ENCODE measurements at regions not wholly inside any gene's neighbourhood (a gene's known extent, or its start where the extent isn't known, plus 50 kb on each side); places are given as distances from the start of the nearest gene placed in this dataset.

DNA sequence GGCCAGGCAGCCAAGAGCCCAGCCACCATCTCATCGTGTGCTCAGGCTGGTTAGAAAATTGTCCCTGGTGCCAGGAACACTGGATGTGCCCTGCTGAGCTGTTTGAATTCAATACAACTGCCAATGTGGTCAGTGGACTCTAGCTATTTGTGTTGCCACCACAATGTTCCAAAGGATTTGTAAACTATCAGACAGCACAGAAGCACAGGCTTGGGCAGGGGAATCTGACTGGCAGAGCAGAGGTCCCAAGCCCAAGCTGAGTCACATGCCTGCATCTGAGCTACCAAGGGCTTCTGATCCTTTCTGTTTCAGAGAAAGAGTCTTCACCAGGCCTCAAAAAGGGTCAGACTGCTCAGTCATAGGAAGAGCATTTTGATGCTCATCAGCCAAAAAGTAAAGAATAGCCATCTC, 232.1 kb upstream of the SEMA3C start:
- TF ChIP-seq FOXP2 (optimal IDR thresholded peaks at IDR 0.05; ENCODE audit: borderline replicate concordance, extremely low read depth, extremely low read length, insufficient read depth) = no peak
- TF ChIP-seq SIN3A (IDR thresholded peaks at IDR 0.05; ENCODE audit: borderline replicate concordance, insufficient read depth, low read length) = no peak
- no peak for TF ChIP-seq TAF1 (IDR thresholded peaks at IDR 0.05; ENCODE audit: borderline replicate concordance, insufficient read depth, low read length)
- TF ChIP-seq POLR2AphosphoS5 (IDR thresholded peaks at IDR 0.05; ENCODE audit: low read depth, low read length) = no peak
- TF ChIP-seq, protein P1, sequence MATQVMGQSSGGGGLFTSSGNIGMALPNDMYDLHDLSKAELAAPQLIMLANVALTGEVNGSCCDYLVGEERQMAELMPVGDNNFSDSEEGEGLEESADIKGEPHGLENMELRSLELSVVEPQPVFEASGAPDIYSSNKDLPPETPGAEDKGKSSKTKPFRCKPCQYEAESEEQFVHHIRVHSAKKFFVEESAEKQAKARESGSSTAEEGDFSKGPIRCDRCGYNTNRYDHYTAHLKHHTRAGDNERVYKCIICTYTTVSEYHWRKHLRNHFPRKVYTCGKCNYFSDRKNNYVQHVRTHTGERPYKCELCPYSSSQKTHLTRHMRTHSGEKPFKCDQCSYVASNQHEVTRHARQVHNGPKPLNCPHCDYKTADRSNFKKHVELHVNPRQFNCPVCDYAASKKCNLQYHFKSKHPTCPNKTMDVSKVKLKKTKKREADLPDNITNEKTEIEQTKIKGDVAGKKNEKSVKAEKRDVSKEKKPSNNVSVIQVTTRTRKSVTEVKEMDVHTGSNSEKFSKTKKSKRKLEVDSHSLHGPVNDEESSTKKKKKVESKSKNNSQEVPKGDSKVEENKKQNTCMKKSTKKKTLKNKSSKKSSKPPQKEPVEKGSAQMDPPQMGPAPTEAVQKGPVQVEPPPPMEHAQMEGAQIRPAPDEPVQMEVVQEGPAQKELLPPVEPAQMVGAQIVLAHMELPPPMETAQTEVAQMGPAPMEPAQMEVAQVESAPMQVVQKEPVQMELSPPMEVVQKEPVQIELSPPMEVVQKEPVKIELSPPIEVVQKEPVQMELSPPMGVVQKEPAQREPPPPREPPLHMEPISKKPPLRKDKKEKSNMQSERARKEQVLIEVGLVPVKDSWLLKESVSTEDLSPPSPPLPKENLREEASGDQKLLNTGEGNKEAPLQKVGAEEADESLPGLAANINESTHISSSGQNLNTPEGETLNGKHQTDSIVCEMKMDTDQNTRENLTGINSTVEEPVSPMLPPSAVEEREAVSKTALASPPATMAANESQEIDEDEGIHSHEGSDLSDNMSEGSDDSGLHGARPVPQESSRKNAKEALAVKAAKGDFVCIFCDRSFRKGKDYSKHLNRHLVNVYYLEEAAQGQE (IDR thresholded peaks at IDR 0.05; ENCODE audit: insufficient read depth in 1 of 2, low read depth in 2 of 2, low read length in 2 of 2) = no peak

DNA sequence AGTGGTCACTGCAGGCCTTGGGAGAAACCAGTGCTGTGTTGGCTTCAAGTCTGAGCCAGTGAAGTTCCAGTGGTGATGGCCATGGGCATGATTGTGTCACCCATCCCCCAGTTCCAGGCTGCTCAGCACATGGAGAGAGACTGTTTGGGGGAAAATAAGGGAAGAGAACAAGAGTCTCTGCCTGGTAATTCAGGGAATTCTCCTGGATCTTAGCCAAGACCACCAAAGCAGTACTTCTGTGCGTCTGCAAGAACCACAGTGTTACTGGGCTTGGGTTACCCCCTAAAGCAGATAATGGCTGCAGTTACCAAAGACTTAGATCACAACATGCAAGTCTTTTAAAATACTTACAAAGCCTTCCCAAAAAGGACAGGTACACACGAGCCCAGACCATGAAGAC, 225.0 kb upstream of the SEMA3C start:
- TF ChIP-seq POLR2AphosphoS5 (IDR thresholded peaks at IDR 0.05; ENCODE audit: low read depth, low read length) (no peak), TAF1 (IDR thresholded peaks at IDR 0.05; ENCODE audit: borderline replicate concordance, insufficient read depth, low read length) (no peak), FOXP2 (optimal IDR thresholded peaks at IDR 0.05; ENCODE audit: borderline replicate concordance, extremely low read depth, extremely low read length, insufficient read depth) (no peak), SIN3A (IDR thresholded peaks at IDR 0.05; ENCODE audit: borderline replicate concordance, insufficient read depth, low read length) (no peak)
- TF ChIP-seq, protein P1 (IDR thresholded peaks at IDR 0.05; ENCODE audit: insufficient read depth in 1 of 2, low read depth in 2 of 2, low read length in 2 of 2) = no peak

DNA sequence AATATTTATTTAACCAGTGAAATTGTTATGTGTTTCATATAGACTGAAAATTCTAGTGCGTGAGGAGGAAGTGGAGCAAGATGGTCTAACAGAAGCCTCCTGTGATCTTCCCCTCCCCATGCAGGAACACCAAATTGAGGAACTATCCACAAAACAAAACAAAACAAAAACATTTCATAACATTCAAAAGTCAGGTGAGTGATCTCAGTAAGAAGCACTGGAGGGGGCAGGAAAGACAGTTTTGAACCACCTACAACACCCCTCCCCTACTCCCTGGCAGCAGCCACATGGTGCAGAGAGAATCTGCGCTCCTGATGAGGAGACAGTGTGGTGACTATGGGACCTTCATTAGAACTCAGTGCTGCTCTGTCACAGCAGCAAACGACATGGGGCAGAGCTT, 221.9 kb upstream of the SEMA3C start:
- TF ChIP-seq TAF1 (IDR thresholded peaks at IDR 0.05; ENCODE audit: borderline replicate concordance, insufficient read depth, low read length) = no peak
- TF ChIP-seq, protein P1 (IDR thresholded peaks at IDR 0.05; ENCODE audit: insufficient read depth in 1 of 2, low read depth in 2 of 2, low read length in 2 of 2) = no peak
- TF ChIP-seq POLR2AphosphoS5 (IDR thresholded peaks at IDR 0.05; ENCODE audit: low read depth, low read length) = no peak
- TF ChIP-seq FOXP2 (optimal IDR thresholded peaks at IDR 0.05; ENCODE audit: borderline replicate concordance, extremely low read depth, extremely low read length, insufficient read depth) = no peak
- TF ChIP-seq SIN3A (IDR thresholded peaks at IDR 0.05; ENCODE audit: borderline replicate concordance, insufficient read depth, low read length) = no peak

DNA sequence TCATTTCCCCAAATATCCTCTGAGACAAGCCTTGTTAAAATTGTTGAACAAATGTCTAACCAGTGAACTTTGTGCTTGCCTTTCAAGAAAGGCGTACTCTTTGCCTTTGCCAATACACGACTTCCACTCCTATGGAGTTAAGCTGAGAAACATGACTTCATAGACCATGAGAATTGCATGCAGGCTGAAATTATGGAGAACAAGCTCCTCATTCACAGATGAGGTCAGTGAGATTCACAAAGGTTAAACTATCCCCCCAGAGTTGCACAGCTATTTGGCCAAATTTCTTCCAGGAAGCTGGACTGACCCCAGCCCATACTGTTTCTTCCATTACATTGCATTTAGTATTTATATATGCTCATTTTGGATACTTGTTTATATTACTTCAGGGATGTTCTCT, 221.4 kb upstream of the SEMA3C start:
- no peak for TF ChIP-seq TAF1 (IDR thresholded peaks at IDR 0.05; ENCODE audit: borderline replicate concordance, insufficient read depth, low read length)
- no peak for TF ChIP-seq FOXP2 (optimal IDR thresholded peaks at IDR 0.05; ENCODE audit: borderline replicate concordance, extremely low read depth, extremely low read length, insufficient read depth)
- TF ChIP-seq POLR2AphosphoS5 (IDR thresholded peaks at IDR 0.05; ENCODE audit: low read depth, low read length) = no peak
- TF ChIP-seq, protein P1 (IDR thresholded peaks at IDR 0.05; ENCODE audit: insufficient read depth in 1 of 2, low read depth in 2 of 2, low read length in 2 of 2) = no peak
- TF ChIP-seq SIN3A (IDR thresholded peaks at IDR 0.05; ENCODE audit: borderline replicate concordance, insufficient read depth, low read length) = no peak

DNA sequence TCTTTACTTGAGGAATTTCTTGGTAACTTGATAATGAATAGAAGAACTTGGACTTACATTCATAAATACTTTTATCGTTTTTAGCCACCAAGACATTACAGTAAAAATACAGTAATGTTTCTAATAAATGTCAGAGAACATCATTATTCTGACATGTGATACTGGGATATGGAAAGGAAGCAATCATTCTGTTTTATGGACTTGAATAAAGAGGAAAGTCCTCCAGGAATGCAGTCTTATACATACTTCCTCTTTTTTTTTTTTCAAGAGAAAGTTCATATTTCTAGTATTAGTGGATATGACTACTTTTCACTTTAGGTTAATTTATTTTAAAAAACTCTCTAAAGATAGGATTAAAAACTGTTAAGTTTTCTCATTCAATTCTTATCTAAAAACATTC, 220.0 kb upstream of the SEMA3C start:
- no peak for TF ChIP-seq SIN3A (IDR thresholded peaks at IDR 0.05; ENCODE audit: borderline replicate concordance, insufficient read depth, low read length)
- TF ChIP-seq, protein P1 (IDR thresholded peaks at IDR 0.05; ENCODE audit: insufficient read depth in 1 of 2, low read depth in 2 of 2, low read length in 2 of 2) = no peak
- no peak for TF ChIP-seq TAF1 (IDR thresholded peaks at IDR 0.05; ENCODE audit: borderline replicate concordance, insufficient read depth, low read length)
- no peak for TF ChIP-seq POLR2AphosphoS5 (IDR thresholded peaks at IDR 0.05; ENCODE audit: low read depth, low read length)
- no peak for TF ChIP-seq FOXP2 (optimal IDR thresholded peaks at IDR 0.05; ENCODE audit: borderline replicate concordance, extremely low read depth, extremely low read length, insufficient read depth)

All from PFSK-1 (cell line).